Neuron (in vitro differentiated cells): ENCODE measurements at regions not wholly inside any gene's neighbourhood (a gene's known extent, or its start where the extent isn't known, plus 50 kb on each side); places are given as distances from the start of the nearest gene placed in this dataset.

ENCODE experiments used
- H2AFZ ChIP-seq: one replicate; pipeline ENCODE4 v1.6.1; 2013; ENCODE audit warnings: low read depth, mild to moderate bottlenecking, inconsistent platforms, low read length, moderate library complexity
- H3K27me3 ChIP-seq: one replicate; pipeline ENCODE4 v1.6.1; 2013; ENCODE audit warnings: low read length; ENCODE audit not compliant: insufficient read depth
- H3K36me3 ChIP-seq: one replicate; pipeline ENCODE4 v1.6.1; 2013; ENCODE audit warnings: low read length; ENCODE audit not compliant: insufficient read depth
- H3K4me1 ChIP-seq: one replicate; pipeline ENCODE4 v1.6.1; 2013; ENCODE audit warnings: low read length; ENCODE audit not compliant: insufficient read depth
- H3K4me3 ChIP-seq: 2 replicates; pipeline ENCODE4 v1.5.1; 2013; ENCODE audit warnings: mild to moderate bottlenecking, low read length, moderate library complexity
- H3K9me3 ChIP-seq: one replicate; pipeline ENCODE4 v1.6.1; 2013; ENCODE audit warnings: low read length

GRCh38 chr3:105223815-105224214 lies 142.9 kb upstream of the ALCAM start:
- no peaks in the 10 kb centered on the region for H3K27me3 ChIP-seq
- no peak overlapping the region for H2AFZ ChIP-seq
- H3K4me3 ChIP-seq = no peak overlapping the region
- H3K4me1 ChIP-seq = no peaks in the 10 kb centered on the region
- H3K9me3 ChIP-seq = no peaks in the 10 kb centered on the region
- no peaks in the 10 kb centered on the region for H3K36me3 ChIP-seq

DNA sequence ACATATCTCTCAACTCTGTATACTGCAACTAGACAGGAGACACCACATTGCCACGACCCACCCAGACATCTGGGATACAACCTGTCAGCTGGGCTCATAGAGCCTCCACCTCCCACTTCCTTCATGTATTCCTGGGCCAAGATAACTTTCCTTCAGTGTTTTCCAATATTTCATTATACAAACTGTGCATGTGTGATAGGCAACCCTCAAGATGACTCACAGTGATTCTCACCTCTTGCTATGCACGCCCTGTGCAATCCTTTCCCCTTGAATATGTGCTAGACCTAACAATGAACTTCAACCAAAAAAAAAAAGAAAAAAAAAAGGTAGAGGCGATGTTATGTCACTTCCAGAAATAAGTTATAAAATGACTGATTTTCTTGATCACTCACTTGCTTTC lies 138.0 kb upstream of the ALCAM start:
- H3K27me3 ChIP-seq = no peaks in the 10 kb centered on the region
- no peak overlapping the region for H2AFZ ChIP-seq
- no peaks in the 10 kb centered on the region for H3K36me3 ChIP-seq
- no peaks in the 10 kb centered on the region for H3K4me1 ChIP-seq
- H3K9me3 ChIP-seq = no peaks in the 10 kb centered on the region
- no peak overlapping the region for H3K4me3 ChIP-seq

- Histone ChIP-seq H2AFZ (no peak overlapping the region), H3K4me3 (no peak overlapping the region), H3K36me3 (no peaks in the 10 kb centered on the region), H3K9me3 (no peaks in the 10 kb centered on the region), H3K4me1 (peaks cover 3% of the 10 kb centered on the region), H3K27me3 (no peaks in the 10 kb centered on the region)
Observed at GRCh38 chr3:105232553-105232952, 134.2 kb upstream of the ALCAM start.

DNA sequence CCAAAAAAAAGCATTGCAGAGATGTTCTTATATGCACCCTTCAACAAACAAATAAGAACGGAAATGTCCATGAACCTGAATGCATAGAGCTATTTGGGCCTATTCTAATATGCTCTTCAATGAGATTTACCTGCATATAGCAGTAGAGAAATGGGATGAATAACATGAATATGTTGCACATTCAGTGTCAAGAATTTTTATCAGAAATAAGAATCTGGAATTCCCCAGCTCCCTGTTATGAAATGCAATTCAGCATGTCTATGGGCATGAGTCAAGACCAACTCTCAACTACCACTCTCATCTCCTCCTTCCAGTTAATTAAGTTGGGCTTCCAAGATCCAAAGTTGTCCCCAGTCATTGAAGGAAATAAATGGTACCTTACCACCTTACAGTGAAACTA lies 133.7 kb upstream of the ALCAM start:
- Histone ChIP-seq H3K4me3 (no peak overlapping the region), H2AFZ (no peak overlapping the region), H3K9me3 (no peaks in the 10 kb centered on the region), H3K36me3 (no peaks in the 10 kb centered on the region), H3K27me3 (no peaks in the 10 kb centered on the region), H3K4me1 (peaks cover 3% of the 10 kb centered on the region)

- Histone ChIP-seq H2AFZ (no peak overlapping the region), H3K27me3 (no peaks in the 10 kb centered on the region), H3K9me3 (no peaks in the 10 kb centered on the region), H3K4me3 (no peak overlapping the region), H3K4me1 (peaks cover 3% of the 10 kb centered on the region), H3K36me3 (no peaks in the 10 kb centered on the region)
Observed at GRCh38 chr3:105235221-105235620, 131.5 kb upstream of the ALCAM start.

DNA sequence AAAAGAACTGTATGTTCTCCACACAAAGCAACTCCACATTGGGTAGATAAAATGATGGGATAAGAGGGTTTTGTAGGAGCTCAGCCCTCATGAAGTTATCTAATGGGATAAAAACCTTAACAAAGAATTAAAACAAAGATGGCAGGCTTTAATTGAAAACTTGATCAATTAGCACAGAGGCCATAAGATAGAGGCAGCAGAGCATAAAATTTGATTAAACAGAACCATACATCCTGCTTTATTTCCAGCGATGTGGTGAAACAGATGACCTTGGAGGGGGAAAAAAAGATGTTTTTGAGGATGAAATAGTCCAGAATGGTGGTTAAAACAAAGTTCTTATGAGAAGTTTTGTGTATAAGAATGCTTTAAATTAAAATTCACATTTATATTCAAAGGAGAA lies 130.9 kb upstream of the ALCAM start:
- H3K4me3 ChIP-seq = no peak overlapping the region
- H2AFZ ChIP-seq = no peak overlapping the region
- no peaks in the 10 kb centered on the region for H3K27me3 ChIP-seq

GRCh38 chr3:105238367-105238766 lies 128.3 kb upstream of the ALCAM start:
- Histone ChIP-seq H2AFZ (peak overlapping the region; percentile 52), H3K4me3 (no peak overlapping the region), H3K4me1 (peaks cover 3% of the 10 kb centered on the region), H3K36me3 (no peaks in the 10 kb centered on the region), H3K27me3 (no peaks in the 10 kb centered on the region), H3K9me3 (no peaks in the 10 kb centered on the region)

More for the DNA sequence above, 130.9 kb upstream of the ALCAM start:
- Histone ChIP-seq H3K36me3 (no peaks in the 10 kb centered on the region), H3K9me3 (no peaks in the 10 kb centered on the region), H3K4me1 (peaks cover 3% of the 10 kb centered on the region)

DNA sequence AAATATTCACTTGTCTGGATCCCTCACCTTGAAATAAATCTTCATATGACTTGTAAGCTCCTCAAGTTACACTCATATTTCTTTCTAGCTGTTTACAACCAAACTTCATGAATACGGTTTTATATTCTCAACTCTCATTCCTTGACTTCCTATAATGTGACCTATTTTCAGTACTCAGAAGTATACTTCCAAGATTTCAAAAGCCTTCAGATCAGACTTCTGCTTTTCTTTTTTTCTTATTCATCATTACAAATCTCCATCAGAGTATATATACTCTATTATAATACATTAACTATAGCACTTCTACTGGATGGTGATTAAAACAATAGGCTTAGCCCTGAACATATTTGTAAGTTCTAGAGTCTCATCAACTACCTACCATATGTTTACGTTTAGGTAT lies 123.6 kb upstream of the ALCAM start:
- H3K4me1 ChIP-seq = no peaks in the 10 kb centered on the region
- H3K4me3 ChIP-seq = no peak overlapping the region
- H3K9me3 ChIP-seq = no peaks in the 10 kb centered on the region
- H3K36me3 ChIP-seq = no peaks in the 10 kb centered on the region
- H3K27me3 ChIP-seq = no peaks in the 10 kb centered on the region
- H2AFZ ChIP-seq = no peak overlapping the region

DNA sequence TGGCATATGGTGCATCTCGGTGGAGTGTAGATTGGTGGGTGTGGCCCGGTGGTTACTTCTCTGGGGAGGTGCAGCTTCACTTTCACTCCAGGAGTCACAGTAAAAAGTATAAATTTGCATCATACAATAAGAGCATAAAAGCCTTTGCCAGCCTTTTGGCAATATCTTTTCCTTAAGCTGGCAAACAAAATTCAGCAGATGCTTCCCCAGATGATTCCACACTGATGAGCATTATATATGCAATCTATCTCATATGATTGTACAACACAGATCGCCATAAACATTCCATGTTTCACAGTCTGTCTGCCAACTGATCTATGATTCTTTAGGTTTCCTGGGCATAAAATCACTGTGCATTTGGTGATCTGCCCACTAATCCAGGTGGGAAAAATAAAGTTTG lies 120.2 kb upstream of the ALCAM start:
- Histone ChIP-seq H2AFZ (no peak overlapping the region), H3K36me3 (no peaks in the 10 kb centered on the region), H3K4me1 (no peaks in the 10 kb centered on the region), H3K27me3 (no peaks in the 10 kb centered on the region), H3K9me3 (no peaks in the 10 kb centered on the region), H3K4me3 (no peak overlapping the region)

GRCh38 chr3:105253225-105253624 lies 113.5 kb upstream of the ALCAM start:
- no peaks in the 10 kb centered on the region for H3K9me3 ChIP-seq
- H3K4me1 ChIP-seq = no peaks in the 10 kb centered on the region
- no peaks in the 10 kb centered on the region for H3K36me3 ChIP-seq
- no peak overlapping the region for H3K4me3 ChIP-seq
- no peak overlapping the region for H2AFZ ChIP-seq
- no peaks in the 10 kb centered on the region for H3K27me3 ChIP-seq

DNA sequence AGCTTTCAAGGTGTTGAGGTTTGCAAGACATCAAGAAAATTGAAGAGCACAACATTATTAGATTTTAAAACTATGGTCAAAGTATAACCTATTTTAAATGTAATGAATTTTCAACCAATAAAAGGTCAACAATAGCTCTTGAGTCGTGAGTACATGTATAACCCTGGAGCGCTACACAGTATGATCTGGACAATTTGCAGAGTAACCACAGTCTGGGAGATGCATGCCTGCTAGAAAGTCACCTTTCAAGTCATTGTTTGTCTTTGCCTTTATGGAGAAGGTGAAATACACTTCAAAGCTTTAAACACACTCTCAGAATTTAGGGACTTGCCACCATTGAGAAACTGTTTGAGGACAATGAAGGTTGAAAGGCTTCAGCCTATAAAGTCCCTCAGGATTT lies 112.6 kb upstream of the ALCAM start:
- H3K4me1 ChIP-seq = no peaks in the 10 kb centered on the region
- H3K27me3 ChIP-seq = no peaks in the 10 kb centered on the region
- no peak overlapping the region for H3K4me3 ChIP-seq
- no peak overlapping the region for H2AFZ ChIP-seq
- no peaks in the 10 kb centered on the region for H3K36me3 ChIP-seq
- H3K9me3 ChIP-seq = no peaks in the 10 kb centered on the region

DNA sequence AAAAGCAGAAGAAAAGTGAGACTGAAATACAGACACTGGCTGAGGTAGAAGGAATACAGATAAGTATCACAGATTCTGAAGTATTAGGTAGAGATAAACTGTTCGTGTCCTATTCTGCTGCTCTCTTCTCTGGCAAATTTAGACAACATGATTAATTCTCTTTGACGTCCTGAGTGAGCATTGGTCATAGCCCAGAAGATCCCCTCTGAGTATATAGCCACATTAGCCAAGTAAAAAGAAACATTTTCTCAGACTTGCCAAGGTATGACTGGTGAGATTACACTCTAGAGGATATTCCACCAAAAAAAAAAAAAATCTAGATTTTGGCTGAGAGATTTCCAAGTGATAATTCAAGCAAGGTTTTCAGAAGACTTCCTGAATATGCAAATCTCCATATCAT lies 111.4 kb upstream of the ALCAM start:
- Histone ChIP-seq H3K9me3 (peaks cover 3% of the 10 kb centered on the region), H3K4me3 (no peak overlapping the region), H3K36me3 (no peaks in the 10 kb centered on the region), H3K27me3 (no peaks in the 10 kb centered on the region), H2AFZ (no peak overlapping the region), H3K4me1 (no peaks in the 10 kb centered on the region)

DNA sequence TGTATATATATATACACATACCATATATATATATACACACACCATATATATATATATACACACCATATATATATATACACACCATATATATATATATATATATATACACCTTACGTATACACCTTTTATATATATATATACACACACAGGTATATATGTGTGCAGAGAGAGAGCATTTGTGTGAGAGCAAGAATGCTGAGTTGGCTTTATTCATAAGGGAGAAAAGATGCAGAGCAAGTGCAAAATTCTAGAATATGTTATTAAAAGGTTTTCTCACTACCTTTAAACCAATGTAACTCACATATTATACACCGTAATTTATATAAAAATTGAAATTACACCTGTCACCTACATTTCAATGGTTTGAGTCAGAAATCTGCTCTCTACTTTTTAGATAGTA lies 107.2 kb upstream of the ALCAM start:
- H3K9me3 ChIP-seq = peaks cover 5% of the 10 kb centered on the region
- H3K36me3 ChIP-seq = no peaks in the 10 kb centered on the region
- H3K4me3 ChIP-seq = no peak overlapping the region
- no peaks in the 10 kb centered on the region for H3K27me3 ChIP-seq
- no peaks in the 10 kb centered on the region for H3K4me1 ChIP-seq
- no peak overlapping the region for H2AFZ ChIP-seq

- Histone ChIP-seq H3K9me3 (peaks cover 5% of the 10 kb centered on the region), H3K36me3 (no peaks in the 10 kb centered on the region), H2AFZ (no peak overlapping the region), H3K27me3 (no peaks in the 10 kb centered on the region), H3K4me1 (no peaks in the 10 kb centered on the region), H3K4me3 (no peak overlapping the region)
Observed at GRCh38 chr3:105260385-105260784, 106.3 kb upstream of the ALCAM start.
